ENCODE measurements at regions not wholly inside any gene's neighbourhood (a gene's known extent, or its start where the extent isn't known, plus 50 kb on each side); places are given as distances from the start of the nearest gene placed in this dataset.

DNA sequence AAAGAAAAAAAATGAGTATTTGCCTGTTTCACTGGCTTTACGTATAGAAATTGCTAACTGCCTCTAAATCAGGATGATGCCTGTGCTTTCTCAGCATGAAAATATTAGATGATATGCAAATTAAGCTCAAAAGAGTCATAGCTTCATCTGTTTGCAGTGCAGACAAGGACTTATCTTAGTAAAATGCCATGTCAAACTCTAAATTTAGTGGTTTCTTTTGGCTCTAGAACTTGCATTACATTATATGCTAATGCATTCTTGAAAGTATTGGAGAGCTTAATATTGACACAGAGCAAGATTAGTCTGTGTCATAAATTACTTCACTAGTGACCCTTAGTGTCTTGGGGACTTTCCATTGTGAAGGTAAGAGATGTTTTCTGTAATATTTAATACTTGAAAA is 1109.1 kb upstream of the NRXN1 start:
- no peak overlapping the region for H3K4me3 ChIP-seq (ENCODE audit: low read length in 2 of 2)
- H2AFZ ChIP-seq (ENCODE audit: low read length): no peak overlapping the region
- H2BK12ac ChIP-seq (ENCODE audit: low read length): no peak overlapping the region
- H3K14ac ChIP-seq (ENCODE audit: low read length): no peak overlapping the region
- no peak overlapping the region for H3K27ac ChIP-seq (replicated peaks; ENCODE audit: low read length)
- H3K18ac ChIP-seq (ENCODE audit: low read length): no peak overlapping the region
- no CpG with 5 or more reads among the region's 1 CpG for WGBS, 2 donors (ENCODE audit: extremely low coverage in 2 of 2, insufficient read length in 2 of 2, insufficient replicate concordance in 1 of 2)
- no peak overlapping the region for H3K4ac ChIP-seq (ENCODE audit: low read length)
- no peaks in the 10 kb centered on the region for H3K27me3 ChIP-seq (ENCODE audit: control insufficient read depth in 3 of 3, insufficient read depth in 3 of 3, low read depth in 1 of 3, low read length in 3 of 3)
- no peak for DNase-seq (ENCODE audit: low spot score)
- no peak overlapping the region for H2BK5ac ChIP-seq (ENCODE audit: low read length)
- H4K8ac ChIP-seq (ENCODE audit: low read depth, low read length): no peak overlapping the region
- H3K9ac ChIP-seq (ENCODE audit: low read depth, low read length, poor library complexity): no peak overlapping the region
- no peaks in the 10 kb centered on the region for H3K36me3 ChIP-seq (replicated peaks in 1 of 2; ENCODE audit: control insufficient read depth in 2 of 2, insufficient read depth in 2 of 2, low read length in 2 of 2)
- H3K4me1 ChIP-seq (ENCODE audit: control insufficient read depth in 2 of 2, insufficient read depth in 1 of 2, low read depth in 1 of 2, low read length in 2 of 2): peaks cover 0 to 6% of the 10 kb centered on the region in 2 donors
- no peak overlapping the region for H2BK15ac ChIP-seq (ENCODE audit: low read length)
- H4K91ac ChIP-seq (ENCODE audit: low read depth, low read length, poor library complexity): no peak overlapping the region
- H2AK5ac ChIP-seq (ENCODE audit: low read depth, low read length): no peak overlapping the region
- H3K4me2 ChIP-seq (ENCODE audit: insufficient read depth, low read length, poor library complexity, severe bottlenecking): no peak overlapping the region
- no peaks in the 10 kb centered on the region for H3K79me1 ChIP-seq (ENCODE audit: low read depth, low read length)
- no peak overlapping the region for H3K23ac ChIP-seq (ENCODE audit: low read depth, low read length, poor library complexity)
- no peak overlapping the region for H2BK120ac ChIP-seq (ENCODE audit: low read depth, low read length)
- H3K9me3 ChIP-seq (replicated peaks in 1 of 2; ENCODE audit: control insufficient read depth in 2 of 2, insufficient read depth in 1 of 2, low read depth in 1 of 2, low read length in 2 of 2): no peaks in the 10 kb centered on the region

DNA sequence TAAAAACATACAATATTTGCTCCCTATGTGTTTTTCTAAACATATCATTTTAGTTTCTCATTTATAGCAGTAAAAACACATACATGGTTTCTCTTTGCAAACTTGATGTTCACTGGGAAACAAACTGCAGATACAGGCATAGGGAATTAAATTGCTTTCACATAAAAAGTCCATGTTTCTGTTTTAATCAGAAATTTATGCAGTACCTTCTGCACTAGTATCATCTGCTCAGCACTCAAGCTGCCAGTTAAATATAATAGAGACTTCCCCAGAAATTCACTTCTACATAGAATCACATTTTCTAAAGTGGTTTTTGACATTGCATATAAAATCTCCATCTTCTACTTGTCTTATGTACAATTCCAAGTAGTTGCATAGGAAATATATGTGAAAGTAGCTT is 1107.3 kb upstream of the NRXN1 start:
- H3K9me3 ChIP-seq (replicated peaks in 1 of 2; ENCODE audit: control insufficient read depth in 2 of 2, insufficient read depth in 1 of 2, low read depth in 1 of 2, low read length in 2 of 2): no peaks in the 10 kb centered on the region
- no peak overlapping the region for H3K18ac ChIP-seq (ENCODE audit: low read length)
- H4K8ac ChIP-seq (ENCODE audit: low read depth, low read length): no peak overlapping the region
- H3K4me1 ChIP-seq (ENCODE audit: control insufficient read depth in 2 of 2, insufficient read depth in 1 of 2, low read depth in 1 of 2, low read length in 2 of 2): peaks cover 0 to 5% of the 10 kb centered on the region in 2 donors
- H3K4ac ChIP-seq (ENCODE audit: low read length): no peak overlapping the region
- no peak overlapping the region for H3K9ac ChIP-seq (ENCODE audit: low read depth, low read length, poor library complexity)
- H2BK12ac ChIP-seq (ENCODE audit: low read length): no peak overlapping the region
- H3K27ac ChIP-seq (replicated peaks; ENCODE audit: low read length): no peak overlapping the region
- H3K36me3 ChIP-seq (replicated peaks in 1 of 2; ENCODE audit: control insufficient read depth in 2 of 2, insufficient read depth in 2 of 2, low read length in 2 of 2): no peaks in the 10 kb centered on the region
- H4K91ac ChIP-seq (ENCODE audit: low read depth, low read length, poor library complexity): no peak overlapping the region
- H3K79me1 ChIP-seq (ENCODE audit: low read depth, low read length): no peaks in the 10 kb centered on the region
- no peak overlapping the region for H3K14ac ChIP-seq (ENCODE audit: low read length)
- H2AFZ ChIP-seq (ENCODE audit: low read length): no peak overlapping the region
- H2BK120ac ChIP-seq (ENCODE audit: low read depth, low read length): no peak overlapping the region
- H3K4me3 ChIP-seq (ENCODE audit: low read length in 2 of 2): no peak overlapping the region
- no peak overlapping the region for H3K23ac ChIP-seq (ENCODE audit: low read depth, low read length, poor library complexity)
- no peak overlapping the region for H2BK5ac ChIP-seq (ENCODE audit: low read length)
- DNase-seq (ENCODE audit: low spot score): no peak
- H2AK5ac ChIP-seq (ENCODE audit: low read depth, low read length): no peak overlapping the region
- no peak overlapping the region for H3K4me2 ChIP-seq (ENCODE audit: insufficient read depth, low read length, poor library complexity, severe bottlenecking)
- H3K27me3 ChIP-seq (ENCODE audit: control insufficient read depth in 3 of 3, insufficient read depth in 3 of 3, low read depth in 1 of 3, low read length in 3 of 3): no peaks in the 10 kb centered on the region
- no peak overlapping the region for H2BK15ac ChIP-seq (ENCODE audit: low read length)

DNA sequence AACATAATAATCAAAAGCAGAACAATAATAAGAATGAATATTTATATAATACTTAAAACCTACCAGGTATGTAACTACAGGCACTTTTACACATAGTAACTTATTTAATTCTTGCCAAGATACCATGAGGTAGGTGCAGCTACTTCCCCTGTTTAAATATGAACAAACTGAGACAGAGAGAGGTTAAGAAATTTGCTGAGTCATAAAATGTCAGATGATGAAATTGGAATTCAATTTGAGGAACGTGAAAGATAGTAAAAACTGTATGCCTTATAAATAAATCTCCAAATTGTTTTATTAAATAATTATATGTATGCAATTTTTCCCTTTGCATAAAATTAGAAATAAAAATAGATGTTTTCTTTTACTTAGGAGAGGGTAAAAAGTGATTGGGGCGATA is 1103.3 kb upstream of the NRXN1 start:
- Histone ChIP-seq H2BK5ac (ENCODE audit: low read length) (no peak overlapping the region), H2BK15ac (ENCODE audit: low read length) (no peak overlapping the region), H3K18ac (ENCODE audit: low read length) (no peak overlapping the region), H3K9me3 (replicated peaks in 1 of 2; ENCODE audit: control insufficient read depth in 2 of 2, insufficient read depth in 1 of 2, low read depth in 1 of 2, low read length in 2 of 2) (no peaks in the 10 kb centered on the region), H3K4me2 (ENCODE audit: insufficient read depth, low read length, poor library complexity, severe bottlenecking) (no peak overlapping the region), H3K27ac (replicated peaks; ENCODE audit: low read length) (no peak overlapping the region), H2AK5ac (ENCODE audit: low read depth, low read length) (no peak overlapping the region), H3K4me1 (ENCODE audit: control insufficient read depth in 2 of 2, insufficient read depth in 1 of 2, low read depth in 1 of 2, low read length in 2 of 2) (no peaks in the 10 kb centered on the region), H3K4me3 (ENCODE audit: low read length in 2 of 2) (no peak overlapping the region), H3K27me3 (ENCODE audit: control insufficient read depth in 3 of 3, insufficient read depth in 3 of 3, low read depth in 1 of 3, low read length in 3 of 3) (no peaks in the 10 kb centered on the region), H2AFZ (ENCODE audit: low read length) (no peak overlapping the region), H3K23ac (ENCODE audit: low read depth, low read length, poor library complexity) (no peak overlapping the region), H3K9ac (ENCODE audit: low read depth, low read length, poor library complexity) (no peak overlapping the region), H4K8ac (ENCODE audit: low read depth, low read length) (no peak overlapping the region), H2BK12ac (ENCODE audit: low read length) (no peak overlapping the region), H3K4ac (ENCODE audit: low read length) (no peak overlapping the region), H3K36me3 (replicated peaks in 1 of 2; ENCODE audit: control insufficient read depth in 2 of 2, insufficient read depth in 2 of 2, low read length in 2 of 2) (no peaks in the 10 kb centered on the region), H3K14ac (ENCODE audit: low read length) (no peak overlapping the region), H4K91ac (ENCODE audit: low read depth, low read length, poor library complexity) (no peak overlapping the region), H2BK120ac (ENCODE audit: low read depth, low read length) (no peak overlapping the region), H3K79me1 (ENCODE audit: low read depth, low read length) (no peaks in the 10 kb centered on the region)
- no CpG with 5 or more reads among the region's 2 CpGs for WGBS, 2 donors (ENCODE audit: extremely low coverage in 2 of 2, insufficient read length in 2 of 2, insufficient replicate concordance in 1 of 2)
- DNase-seq (ENCODE audit: low spot score): no peak

DNA sequence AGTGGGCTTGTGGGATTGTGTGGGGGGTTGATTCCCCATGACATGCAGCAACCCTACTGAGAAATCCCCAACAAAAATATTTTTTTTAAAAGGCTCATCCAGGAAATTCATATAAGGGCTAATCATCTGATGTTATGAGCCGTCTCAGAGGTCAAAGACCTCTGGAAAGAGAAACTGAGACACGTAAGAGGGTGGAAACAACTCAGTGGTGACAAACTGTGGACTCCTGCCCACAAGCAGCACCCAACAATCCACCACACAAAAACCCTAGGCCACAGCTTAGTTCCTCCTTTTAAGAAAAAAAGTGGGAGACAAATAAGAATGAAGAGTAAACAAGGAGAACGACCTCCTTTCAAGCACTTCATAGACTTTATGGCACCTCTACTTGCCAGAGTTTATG is 1096.1 kb upstream of the NRXN1 start:
- no peaks in the 10 kb centered on the region for H3K36me3 ChIP-seq (replicated peaks in 1 of 2; ENCODE audit: control insufficient read depth in 2 of 2, insufficient read depth in 2 of 2, low read length in 2 of 2)
- H2AFZ ChIP-seq (ENCODE audit: low read length): peak overlapping the region; percentile 68
- H4K91ac ChIP-seq (ENCODE audit: low read depth, low read length, poor library complexity): no peak overlapping the region
- no peak for DNase-seq (ENCODE audit: low spot score)
- H2BK5ac ChIP-seq (ENCODE audit: low read length): no peak overlapping the region
- no peak overlapping the region for H2BK120ac ChIP-seq (ENCODE audit: low read depth, low read length)
- no peak overlapping the region for H3K14ac ChIP-seq (ENCODE audit: low read length)
- H3K9ac ChIP-seq (ENCODE audit: low read depth, low read length, poor library complexity): no peak overlapping the region
- no peak overlapping the region for H4K8ac ChIP-seq (ENCODE audit: low read depth, low read length)
- H2BK15ac ChIP-seq (ENCODE audit: low read length): no peak overlapping the region
- H3K79me1 ChIP-seq (ENCODE audit: low read depth, low read length): no peaks in the 10 kb centered on the region
- H3K18ac ChIP-seq (ENCODE audit: low read length): no peak overlapping the region
- no peaks in the 10 kb centered on the region for H3K27me3 ChIP-seq (ENCODE audit: control insufficient read depth in 3 of 3, insufficient read depth in 3 of 3, low read depth in 1 of 3, low read length in 3 of 3)
- no peaks in the 10 kb centered on the region for H3K9me3 ChIP-seq (replicated peaks in 1 of 2; ENCODE audit: control insufficient read depth in 2 of 2, insufficient read depth in 1 of 2, low read depth in 1 of 2, low read length in 2 of 2)
- H2AK5ac ChIP-seq (ENCODE audit: low read depth, low read length): no peak overlapping the region
- no peak overlapping the region for H3K23ac ChIP-seq (ENCODE audit: low read depth, low read length, poor library complexity)
- WGBS, 2 donors (ENCODE audit: extremely low coverage in 2 of 2, insufficient read length in 2 of 2, insufficient replicate concordance in 1 of 2): no CpG with 5 or more reads among the region's 3 CpGs
- H3K4me3 ChIP-seq (ENCODE audit: low read length in 2 of 2): no peak overlapping the region
- no peak overlapping the region for H3K27ac ChIP-seq (replicated peaks; ENCODE audit: low read length)
- H3K4ac ChIP-seq (ENCODE audit: low read length): no peak overlapping the region
- peaks cover 0 to 13% of the 10 kb centered on the region in 2 donors for H3K4me1 ChIP-seq (ENCODE audit: control insufficient read depth in 2 of 2, insufficient read depth in 1 of 2, low read depth in 1 of 2, low read length in 2 of 2)
- no peak overlapping the region for H3K4me2 ChIP-seq (ENCODE audit: insufficient read depth, low read length, poor library complexity, severe bottlenecking)
- H2BK12ac ChIP-seq (ENCODE audit: low read length): no peak overlapping the region

All from neuronal stem cell (in vitro differentiated cells).